Karpas-422 (cell line): ENCODE measurements at regions not wholly inside any gene's neighbourhood (a gene's known extent, or its start where the extent isn't known, plus 50 kb on each side); places are given as distances from the start of the nearest gene placed in this dataset.
"Not testable (repeated sequence)": the region's sequence is repeated elsewhere in the genome, so short reads cannot be mapped to it uniquely, and the experiment has no call there.

Experiments
- DNase-seq: peaks from one replicate; pipeline ENCODE4 v3.0.0-alpha.2; 2015
- H2AFZ ChIP-seq: fragments of 200-600 bp; sonication (generic); 2 replicates; pipeline ENCODE4 v1.6.1; 2014; ENCODE audit warnings: antibody characterized with exemption, low read length, mixed read lengths
- H3K27ac ChIP-seq: fragments of 200-600 bp; sonication (generic); 2 replicates; pipeline ENCODE4 v1.5.1; 2014; ENCODE audit warnings: mild to moderate bottlenecking, low read length, moderate library complexity
- H3K27me3 ChIP-seq: fragments of 200-600 bp; sonication (generic); 2 replicates; pipeline ENCODE4 v1.6.1; 2014; ENCODE audit warnings: low read length, mixed read lengths
- H3K36me3 ChIP-seq: fragments of 200-600 bp; sonication (generic); 2 replicates; pipeline ENCODE4 v1.6.1; 2014; ENCODE audit warnings: low read length, mixed read lengths; ENCODE audit not compliant: insufficient read depth
- H3K4me1 ChIP-seq: fragments of 200-600 bp; sonication (generic); 2 replicates; pipeline ENCODE4 v1.6.1; 2014; ENCODE audit warnings: mild to moderate bottlenecking, low read length, mixed read lengths
- H3K4me2 ChIP-seq: fragments of 200-600 bp; sonication (generic); 2 replicates; pipeline ENCODE4 v1.6.1; 2014; ENCODE audit warnings: low read length, low read depth, mild to moderate bottlenecking; ENCODE audit not compliant: poor library complexity, severe bottlenecking
- H3K4me3 ChIP-seq: fragments of 200-600 bp; sonication (generic); 2 replicates; pipeline ENCODE4 v1.5.1; 2014; ENCODE audit warnings: mild to moderate bottlenecking, antibody characterized with exemption, low read length, mixed read lengths
- H3K79me2 ChIP-seq: fragments of 200-600 bp; sonication (generic); 2 replicates; pipeline ENCODE4 v1.6.1; 2014; ENCODE audit warnings: mild to moderate bottlenecking, low read length, mixed read lengths
- H3K9ac ChIP-seq: fragments of 200-600 bp; sonication (generic); 2 replicates; pipeline ENCODE4 v1.6.0; 2014; ENCODE audit warnings: low read length
- H3K9me2 ChIP-seq: fragments of 200-600 bp; sonication (generic), shearing (Covaris generic); replicated peaks from 2 replicates; pipeline ENCODE4 v1.6.0; 2014; ENCODE audit warnings: mild to moderate bottlenecking, low read length, moderate library complexity; ENCODE audit not compliant: insufficient read depth
- H3K9me3 ChIP-seq: fragments of 300-700, 200-600 bp; sonication (generic); 2 replicates; pipeline ENCODE4 v1.6.1; 2014; ENCODE audit warnings: low read length, mixed read lengths
- H4K20me1 ChIP-seq: fragments of 200-600 bp; sonication (generic); 2 replicates; pipeline ENCODE4 v1.6.1; 2014; ENCODE audit warnings: mild to moderate bottlenecking, antibody characterized with exemption, low read length, low read depth; ENCODE audit not compliant: insufficient read depth

DNA sequence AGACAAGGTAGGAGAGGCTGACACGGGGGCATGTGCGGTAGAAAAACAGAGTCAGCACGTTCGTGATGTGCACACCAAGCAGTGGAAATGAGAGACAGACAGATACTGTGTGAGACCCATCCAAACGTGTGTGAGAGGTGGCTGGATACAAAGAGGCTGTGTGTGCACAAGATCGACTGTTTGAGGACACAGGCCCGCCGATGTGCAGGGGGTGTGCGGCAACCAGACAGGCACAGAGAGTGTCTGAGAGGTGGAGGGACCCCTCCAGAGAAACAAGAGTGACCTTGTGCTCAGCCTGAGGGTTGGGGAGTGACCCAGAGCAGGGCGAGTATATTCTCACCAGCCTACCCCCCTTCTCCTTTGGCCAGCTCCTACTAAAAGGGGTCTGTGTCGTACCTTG, 97.8 kb upstream of the IPO9 start:
- Histone ChIP-seq H3K27ac (no peak overlapping the region), H3K36me3 (no peaks in the 10 kb centered on the region), H3K9ac (no peak overlapping the region), H2AFZ (no peak overlapping the region), H3K27me3 (no peaks in the 10 kb centered on the region), H3K4me1 (no peaks in the 10 kb centered on the region), H4K20me1 (no peaks in the 10 kb centered on the region; the same call in 1 of the 2 replicates), H3K4me2 (no peak overlapping the region), H3K9me3 (no peaks in the 10 kb centered on the region), H3K79me2 (no peaks in the 10 kb centered on the region), H3K9me2 (no peaks in the 10 kb centered on the region), H3K4me3 (no peak overlapping the region)
- DNase-seq, result no peak

- Histone ChIP-seq H3K27me3 (no peaks in the 10 kb centered on the region), H3K4me2 (no peak overlapping the region), H3K9ac (no peak overlapping the region), H3K4me1 (peaks cover 1% of the 10 kb centered on the region), H3K9me2 (no peaks in the 10 kb centered on the region), H3K36me3 (no peaks in the 10 kb centered on the region), H3K79me2 (no peaks in the 10 kb centered on the region), H3K9me3 (no peaks in the 10 kb centered on the region), H2AFZ (no peak overlapping the region), H4K20me1 (no peaks in the 10 kb centered on the region; the same call in 1 of the 2 replicates), H3K27ac (no peak overlapping the region), H3K4me3 (no peak overlapping the region)
- DNase-seq, result no peak
Observed at GRCh38 chr1:201731592-201731991, 97.4 kb upstream of the IPO9 start.

DNA sequence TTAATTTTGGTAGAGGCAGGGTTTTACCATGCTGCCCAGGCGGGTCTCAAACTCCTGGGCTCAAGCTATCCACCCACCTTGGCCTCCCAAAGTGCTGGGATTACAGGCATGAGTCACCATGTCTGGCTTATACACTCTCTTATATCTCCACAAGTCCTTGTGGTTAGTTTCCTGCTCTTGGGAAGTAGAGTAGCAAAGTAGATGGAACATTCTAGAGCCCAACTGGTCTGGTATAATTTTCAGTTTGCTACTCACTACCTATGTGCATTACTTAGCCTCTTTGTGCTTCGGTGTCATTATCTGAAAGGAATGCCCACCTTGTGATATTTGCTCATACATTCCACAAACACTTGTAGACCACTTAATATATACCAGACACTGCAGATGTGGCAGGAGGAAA, 96.6 kb upstream of the IPO9 start:
- Histone ChIP-seq H3K79me2 (no peaks in the 10 kb centered on the region), H3K4me1 (peaks cover 9% of the 10 kb centered on the region), H3K4me3 (no peak overlapping the region), H3K36me3 (no peaks in the 10 kb centered on the region), H4K20me1 (no peaks in the 10 kb centered on the region; the same call in 1 of the 2 replicates), H3K9ac (no peak overlapping the region), H2AFZ (no peak overlapping the region), H3K9me3 (no peaks in the 10 kb centered on the region), H3K4me2 (no peak overlapping the region), H3K27me3 (no peaks in the 10 kb centered on the region), H3K9me2 (no peaks in the 10 kb centered on the region), H3K27ac (no peak overlapping the region)
- no peak for DNase-seq

- H4K20me1 ChIP-seq, H3K27ac ChIP-seq, H3K9me2 ChIP-seq, H3K9ac ChIP-seq, H2AFZ ChIP-seq, H3K27me3 ChIP-seq, H3K4me1 ChIP-seq, H3K4me3 ChIP-seq, H3K4me2 ChIP-seq, H3K36me3 ChIP-seq, H3K79me2 ChIP-seq, DNase-seq, H3K9me3 ChIP-seq: not testable (repeated sequence)
Observed at GRCh38 chr1:201734221-201734620, 94.7 kb upstream of the IPO9 start.

- no peaks in the 10 kb centered on the region for H3K27me3 ChIP-seq
- H3K4me3 ChIP-seq, result no peak overlapping the region
- H3K9me3 ChIP-seq, result no peaks in the 10 kb centered on the region
- no peak overlapping the region for H3K9ac ChIP-seq
- no peak overlapping the region for H3K27ac ChIP-seq
- no peaks in the 10 kb centered on the region for H3K36me3 ChIP-seq
- H4K20me1 ChIP-seq, result no peaks in the 10 kb centered on the region
- no peak overlapping the region for H3K4me2 ChIP-seq
- no peak for DNase-seq
- no peaks in the 10 kb centered on the region for H3K9me2 ChIP-seq
- no peaks in the 10 kb centered on the region for H3K79me2 ChIP-seq
- peaks cover 16% of the 10 kb centered on the region for H3K4me1 ChIP-seq
- H2AFZ ChIP-seq, result no peak overlapping the region
Observed at GRCh38 chr1:201734786-201735185, 94.2 kb upstream of the IPO9 start.

GRCh38 chr1:201736707-201737320, 92.1 kb upstream of the IPO9 start:
- H3K4me2 ChIP-seq, result no peak overlapping the region

DNA sequence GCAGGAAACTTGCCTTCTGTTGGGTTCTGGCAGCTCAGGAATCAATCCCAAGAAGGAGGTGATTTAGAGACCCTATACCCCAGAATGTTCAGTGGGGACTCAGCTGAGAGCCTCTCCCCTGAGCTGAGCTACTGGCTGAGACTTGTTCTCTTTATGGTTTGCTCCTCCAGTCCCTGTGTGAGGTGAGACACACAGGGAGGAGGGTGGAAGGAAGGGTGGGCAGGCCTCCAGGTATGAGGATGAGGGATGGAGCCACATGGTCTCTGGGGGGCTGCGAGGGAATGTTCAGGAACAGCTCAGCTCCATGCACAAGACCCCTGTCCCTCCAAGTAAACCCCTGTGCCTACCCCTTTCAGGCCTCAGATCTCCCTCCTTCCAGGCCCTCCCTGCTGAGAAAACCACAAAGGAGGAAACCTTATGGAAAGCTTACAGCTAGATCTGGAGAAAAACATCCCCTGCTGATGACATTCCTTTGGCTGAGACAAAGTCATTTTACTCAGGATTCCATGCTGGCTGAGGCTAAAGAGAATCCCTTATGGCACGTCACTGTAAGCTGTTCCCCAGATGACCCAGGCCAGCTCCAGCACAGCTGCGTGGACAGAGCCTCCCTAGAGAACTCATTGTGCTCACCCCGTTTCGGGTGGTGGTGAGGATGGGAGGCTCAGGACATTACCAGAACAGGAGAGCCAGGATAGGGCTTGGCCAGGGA, 91.5 kb upstream of the IPO9 start:
- Histone ChIP-seq H3K9me2 (no peaks in the 10 kb centered on the region), H3K9me3 (no peaks in the 10 kb centered on the region), H3K4me3 (no peak overlapping the region), H3K9ac (no peak overlapping the region), H3K79me2 (no peaks in the 10 kb centered on the region), H3K27ac (no peak overlapping the region), H4K20me1 (no peaks in the 10 kb centered on the region), H3K27me3 (no peaks in the 10 kb centered on the region), H3K36me3 (no peaks in the 10 kb centered on the region), H2AFZ (no peak overlapping the region), H3K4me1 (peaks cover 24% of the 10 kb centered on the region), H3K4me2 (no peak overlapping the region)
- no peak for DNase-seq

More at GRCh38 chr1:201736707-201737320, 92.1 kb upstream of the IPO9 start:
- no peak overlapping the region for H3K4me3 ChIP-seq
- no peaks in the 10 kb centered on the region for H3K36me3 ChIP-seq
- H3K27ac ChIP-seq, result no peak overlapping the region
- H3K9ac ChIP-seq, result no peak overlapping the region
- H3K79me2 ChIP-seq, result no peaks in the 10 kb centered on the region
- no peak overlapping the region for H2AFZ ChIP-seq
- H3K4me1 ChIP-seq, result peaks cover 24% of the 10 kb centered on the region
- H3K9me2 ChIP-seq, result no peaks in the 10 kb centered on the region
- no peaks in the 10 kb centered on the region for H3K9me3 ChIP-seq
- no peaks in the 10 kb centered on the region for H4K20me1 ChIP-seq
- no peak for DNase-seq
- no peaks in the 10 kb centered on the region for H3K27me3 ChIP-seq

GRCh38 chr1:201739080-201739479, 89.9 kb upstream of the IPO9 start:
- Histone ChIP-seq H3K9ac (no peak overlapping the region), H3K4me1 (peaks cover 24% of the 10 kb centered on the region), H4K20me1 (no peaks in the 10 kb centered on the region), H3K4me3 (peak overlapping the region; percentile 58; the same call in 1 of the 2 replicates), H3K27ac (no peak overlapping the region), H3K4me2 (peak overlapping the region; percentile 72), H3K9me3 (no peaks in the 10 kb centered on the region), H3K27me3 (no peaks in the 10 kb centered on the region), H3K79me2 (no peaks in the 10 kb centered on the region), H2AFZ (no peak overlapping the region), H3K36me3 (no peaks in the 10 kb centered on the region), H3K9me2 (no peaks in the 10 kb centered on the region)
- no peak for DNase-seq
